HepG2 (cell line): ENCODE measurements at regions not wholly inside any gene's neighbourhood (a gene's known extent, or its start where the extent isn't known, plus 50 kb on each side); places are given as distances from the start of the nearest gene placed in this dataset.

Experiments used
- KDM5B ChIP-seq: sonication (generic); formaldehyde crosslinking; IDR thresholded peaks from 2 replicates; pipeline ENCODE4 v1.4.0; 2020; ENCODE audit warnings: missing genetic modification reagents, mild to moderate bottlenecking, borderline replicate concordance
- NFATC3 ChIP-seq: sonication (generic); formaldehyde crosslinking; IDR thresholded peaks from 2 replicates; pipeline ENCODE4 v1.5.1; 2020; ENCODE audit warnings: mild to moderate bottlenecking, missing genetic modification reagents
- TOPORS ChIP-seq: sonication (generic); formaldehyde crosslinking; IDR thresholded peaks from 2 replicates; pipeline ENCODE4 v1.8.0; 2023; ENCODE audit warnings: mild to moderate bottlenecking, missing genetic modification reagents
- ZFP36L2 ChIP-seq: sonication (generic); formaldehyde crosslinking; IDR thresholded peaks from 2 replicates; pipeline ENCODE4 v1.4.0; 2020; ENCODE audit warnings: missing genetic modification reagents
- ZMAT3 ChIP-seq: sonication (generic); formaldehyde crosslinking; conservative IDR thresholded peaks from 2 replicates; pipeline ENCODE4 v1.7.0; 2021; ENCODE audit warnings: missing genetic modification reagents
- ZNF230 ChIP-seq: sonication (generic); formaldehyde crosslinking; IDR thresholded peaks from 2 replicates; pipeline ENCODE4 v1.4.0; 2020; ENCODE audit warnings: mild to moderate bottlenecking, missing genetic modification reagents
- TF ChIP-seq, protein P1 (sequence below): sonication (generic); formaldehyde crosslinking; IDR thresholded peaks from 2 replicates; pipeline ENCODE4 v1.8.0; 2022; ENCODE audit warnings: low read depth, missing genetic modification reagents
- TF ChIP-seq, protein P2 (sequence below): sonication (generic); formaldehyde crosslinking; IDR thresholded peaks from 2 replicates; pipeline ENCODE4 v1.8.1; 2022; ENCODE audit warnings: low read depth, mild to moderate bottlenecking, missing genetic modification reagents
- TF ChIP-seq, protein P3 (sequence below): sonication (generic); formaldehyde crosslinking; IDR thresholded peaks from 2 replicates; pipeline ENCODE4 v1.4.0; 2020; ENCODE audit warnings: missing genetic modification reagents
- TF ChIP-seq, protein P4 (sequence below): sonication (generic); formaldehyde crosslinking; IDR thresholded peaks from 2 replicates; pipeline ENCODE4 v1.9.0; 2021; ENCODE audit warnings: missing genetic modification reagents, mild to moderate bottlenecking, borderline replicate concordance

DNA sequence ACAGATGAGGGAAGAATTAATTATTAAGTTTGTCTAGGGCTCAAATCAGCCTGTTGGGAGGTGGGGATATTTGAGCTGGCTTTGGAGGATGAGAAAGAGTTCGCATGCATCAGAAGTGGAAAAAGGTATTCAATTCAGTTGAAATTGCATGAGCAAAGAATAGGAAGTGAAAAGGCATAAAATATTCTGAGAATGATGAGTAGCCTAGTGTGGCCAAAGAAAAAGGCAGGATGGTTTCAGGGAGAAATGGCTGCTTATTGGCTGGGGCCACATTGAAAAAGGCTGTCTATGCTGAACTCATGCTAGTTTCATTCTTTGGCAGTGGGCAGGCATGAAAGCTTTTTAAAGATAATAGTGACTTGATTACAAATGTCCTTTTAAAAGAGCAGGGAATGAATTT, 235.4 kb upstream of the RIOK2 start (continued):
- TF ChIP-seq, protein P1, sequence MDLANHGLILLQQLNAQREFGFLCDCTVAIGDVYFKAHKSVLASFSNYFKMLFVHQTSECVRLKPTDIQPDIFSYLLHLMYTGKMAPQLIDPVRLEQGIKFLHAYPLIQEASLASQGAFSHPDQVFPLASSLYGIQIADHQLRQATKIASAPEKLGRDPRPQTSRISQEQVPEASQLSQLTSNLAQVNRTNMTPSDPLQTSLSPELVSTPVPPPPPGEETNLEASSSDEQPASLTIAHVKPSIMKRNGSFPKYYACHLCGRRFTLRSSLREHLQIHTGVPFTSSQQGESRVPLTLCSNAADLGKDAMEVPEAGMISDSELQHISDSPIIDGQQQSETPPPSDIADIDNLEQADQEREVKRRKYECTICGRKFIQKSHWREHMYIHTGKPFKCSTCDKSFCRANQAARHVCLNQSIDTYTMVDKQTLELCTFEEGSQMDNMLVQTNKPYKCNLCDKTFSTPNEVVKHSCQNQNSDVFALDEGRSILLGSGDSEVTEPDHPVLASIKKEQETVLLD (CRISPR knock-in tag) = no peak
- no peak for TF ChIP-seq KDM5B (CRISPR knock-in tag)
- TF ChIP-seq ZFP36L2 (CRISPR knock-in tag) = no peak
- no peak for TF ChIP-seq ZNF230 (CRISPR knock-in tag)
- TF ChIP-seq NFATC3 (CRISPR knock-in tag) = no peak
- TF ChIP-seq, protein P2, sequence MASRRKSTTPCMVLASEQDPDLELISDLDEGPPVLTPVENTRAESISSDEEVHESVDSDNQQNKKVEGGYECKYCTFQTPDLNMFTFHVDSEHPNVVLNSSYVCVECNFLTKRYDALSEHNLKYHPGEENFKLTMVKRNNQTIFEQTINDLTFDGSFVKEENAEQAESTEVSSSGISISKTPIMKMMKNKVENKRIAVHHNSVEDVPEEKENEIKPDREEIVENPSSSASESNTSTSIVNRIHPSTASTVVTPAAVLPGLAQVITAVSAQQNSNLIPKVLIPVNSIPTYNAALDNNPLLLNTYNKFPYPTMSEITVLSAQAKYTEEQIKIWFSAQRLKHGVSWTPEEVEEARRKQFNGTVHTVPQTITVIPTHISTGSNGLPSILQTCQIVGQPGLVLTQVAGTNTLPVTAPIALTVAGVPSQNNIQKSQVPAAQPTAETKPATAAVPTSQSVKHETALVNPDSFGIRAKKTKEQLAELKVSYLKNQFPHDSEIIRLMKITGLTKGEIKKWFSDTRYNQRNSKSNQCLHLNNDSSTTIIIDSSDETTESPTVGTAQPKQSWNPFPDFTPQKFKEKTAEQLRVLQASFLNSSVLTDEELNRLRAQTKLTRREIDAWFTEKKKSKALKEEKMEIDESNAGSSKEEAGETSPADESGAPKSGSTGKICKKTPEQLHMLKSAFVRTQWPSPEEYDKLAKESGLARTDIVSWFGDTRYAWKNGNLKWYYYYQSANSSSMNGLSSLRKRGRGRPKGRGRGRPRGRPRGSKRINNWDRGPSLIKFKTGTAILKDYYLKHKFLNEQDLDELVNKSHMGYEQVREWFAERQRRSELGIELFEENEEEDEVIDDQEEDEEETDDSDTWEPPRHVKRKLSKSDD (CRISPR knock-in tag) = no peak
- no peak for TF ChIP-seq ZMAT3
- no peak for TF ChIP-seq TOPORS (CRISPR knock-in tag)
- TF ChIP-seq, protein P3, sequence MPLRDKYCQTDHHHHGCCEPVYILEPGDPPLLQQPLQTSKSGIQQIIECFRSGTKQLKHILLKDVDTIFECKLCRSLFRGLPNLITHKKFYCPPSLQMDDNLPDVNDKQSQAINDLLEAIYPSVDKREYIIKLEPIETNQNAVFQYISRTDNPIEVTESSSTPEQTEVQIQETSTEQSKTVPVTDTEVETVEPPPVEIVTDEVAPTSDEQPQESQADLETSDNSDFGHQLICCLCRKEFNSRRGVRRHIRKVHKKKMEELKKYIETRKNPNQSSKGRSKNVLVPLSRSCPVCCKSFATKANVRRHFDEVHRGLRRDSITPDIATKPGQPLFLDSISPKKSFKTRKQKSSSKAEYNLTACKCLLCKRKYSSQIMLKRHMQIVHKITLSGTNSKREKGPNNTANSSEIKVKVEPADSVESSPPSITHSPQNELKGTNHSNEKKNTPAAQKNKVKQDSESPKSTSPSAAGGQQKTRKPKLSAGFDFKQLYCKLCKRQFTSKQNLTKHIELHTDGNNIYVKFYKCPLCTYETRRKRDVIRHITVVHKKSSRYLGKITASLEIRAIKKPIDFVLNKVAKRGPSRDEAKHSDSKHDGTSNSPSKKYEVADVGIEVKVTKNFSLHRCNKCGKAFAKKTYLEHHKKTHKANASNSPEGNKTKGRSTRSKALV (CRISPR knock-in tag) = no peak
- TF ChIP-seq, protein P4, sequence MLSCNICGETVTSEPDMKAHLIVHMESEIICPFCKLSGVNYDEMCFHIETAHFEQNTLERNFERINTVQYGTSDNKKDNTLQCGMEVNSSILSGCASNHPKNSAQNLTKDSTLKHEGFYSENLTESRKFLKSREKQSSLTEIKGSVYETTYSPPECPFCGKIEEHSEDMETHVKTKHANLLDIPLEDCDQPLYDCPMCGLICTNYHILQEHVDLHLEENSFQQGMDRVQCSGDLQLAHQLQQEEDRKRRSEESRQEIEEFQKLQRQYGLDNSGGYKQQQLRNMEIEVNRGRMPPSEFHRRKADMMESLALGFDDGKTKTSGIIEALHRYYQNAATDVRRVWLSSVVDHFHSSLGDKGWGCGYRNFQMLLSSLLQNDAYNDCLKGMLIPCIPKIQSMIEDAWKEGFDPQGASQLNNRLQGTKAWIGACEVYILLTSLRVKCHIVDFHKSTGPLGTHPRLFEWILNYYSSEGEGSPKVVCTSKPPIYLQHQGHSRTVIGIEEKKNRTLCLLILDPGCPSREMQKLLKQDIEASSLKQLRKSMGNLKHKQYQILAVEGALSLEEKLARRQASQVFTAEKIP (CRISPR knock-in tag) = no peak
- TF ChIP-seq, all 625 proteins: peak for 0
